H1 (cell line): ENCODE measurements at regions not wholly inside any gene's neighbourhood (a gene's known extent, or its start where the extent isn't known, plus 50 kb on each side); places are given as distances from the start of the nearest gene placed in this dataset.

ENCODE experiments used
- GTF2F1 ChIP-seq: IDR thresholded peaks from 2 replicates; pipeline ENCODE4 v1.6.1; 2012; ENCODE audit warnings: low read depth, low read length, improper control_type of control experiment, borderline replicate concordance
- NRF1 ChIP-seq: IDR thresholded peaks from 2 replicates; pipeline ENCODE4 v1.6.1; 2011; ENCODE audit warnings: mild to moderate bottlenecking, low read depth, low read length, improper control_type of control experiment
- TF ChIP-seq, protein P1 (sequence below): fragments of 300-600 bp; sonication (generic); IDR thresholded peaks from 2 replicates; pipeline ENCODE4 v1.7.1; 2012; ENCODE audit warnings: low read length, moderate library complexity, mild to moderate bottlenecking, inconsistent platforms; ENCODE audit not compliant: insufficient replicate concordance

DNA sequence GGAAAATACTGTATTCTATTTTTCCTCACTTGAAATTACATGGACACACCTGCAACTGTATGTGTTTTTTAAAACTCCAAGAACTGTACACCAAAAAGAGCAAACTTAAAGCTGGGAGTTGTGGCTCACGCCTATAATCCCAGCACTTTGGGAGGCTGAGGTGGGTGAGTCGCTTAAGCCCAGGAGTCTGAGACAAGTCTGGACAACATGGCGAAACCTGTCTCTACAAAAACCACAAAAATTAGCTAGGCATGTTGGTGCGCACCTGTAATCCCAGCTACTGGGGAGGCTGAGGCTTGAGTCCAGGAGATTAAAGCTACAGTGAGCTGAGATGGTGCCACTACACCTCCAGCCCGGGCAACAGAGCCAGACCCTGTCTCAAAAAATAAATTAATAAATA is 95.9 kb downstream of the SINHCAF start (continued):
- TF ChIP-seq, protein P1, sequence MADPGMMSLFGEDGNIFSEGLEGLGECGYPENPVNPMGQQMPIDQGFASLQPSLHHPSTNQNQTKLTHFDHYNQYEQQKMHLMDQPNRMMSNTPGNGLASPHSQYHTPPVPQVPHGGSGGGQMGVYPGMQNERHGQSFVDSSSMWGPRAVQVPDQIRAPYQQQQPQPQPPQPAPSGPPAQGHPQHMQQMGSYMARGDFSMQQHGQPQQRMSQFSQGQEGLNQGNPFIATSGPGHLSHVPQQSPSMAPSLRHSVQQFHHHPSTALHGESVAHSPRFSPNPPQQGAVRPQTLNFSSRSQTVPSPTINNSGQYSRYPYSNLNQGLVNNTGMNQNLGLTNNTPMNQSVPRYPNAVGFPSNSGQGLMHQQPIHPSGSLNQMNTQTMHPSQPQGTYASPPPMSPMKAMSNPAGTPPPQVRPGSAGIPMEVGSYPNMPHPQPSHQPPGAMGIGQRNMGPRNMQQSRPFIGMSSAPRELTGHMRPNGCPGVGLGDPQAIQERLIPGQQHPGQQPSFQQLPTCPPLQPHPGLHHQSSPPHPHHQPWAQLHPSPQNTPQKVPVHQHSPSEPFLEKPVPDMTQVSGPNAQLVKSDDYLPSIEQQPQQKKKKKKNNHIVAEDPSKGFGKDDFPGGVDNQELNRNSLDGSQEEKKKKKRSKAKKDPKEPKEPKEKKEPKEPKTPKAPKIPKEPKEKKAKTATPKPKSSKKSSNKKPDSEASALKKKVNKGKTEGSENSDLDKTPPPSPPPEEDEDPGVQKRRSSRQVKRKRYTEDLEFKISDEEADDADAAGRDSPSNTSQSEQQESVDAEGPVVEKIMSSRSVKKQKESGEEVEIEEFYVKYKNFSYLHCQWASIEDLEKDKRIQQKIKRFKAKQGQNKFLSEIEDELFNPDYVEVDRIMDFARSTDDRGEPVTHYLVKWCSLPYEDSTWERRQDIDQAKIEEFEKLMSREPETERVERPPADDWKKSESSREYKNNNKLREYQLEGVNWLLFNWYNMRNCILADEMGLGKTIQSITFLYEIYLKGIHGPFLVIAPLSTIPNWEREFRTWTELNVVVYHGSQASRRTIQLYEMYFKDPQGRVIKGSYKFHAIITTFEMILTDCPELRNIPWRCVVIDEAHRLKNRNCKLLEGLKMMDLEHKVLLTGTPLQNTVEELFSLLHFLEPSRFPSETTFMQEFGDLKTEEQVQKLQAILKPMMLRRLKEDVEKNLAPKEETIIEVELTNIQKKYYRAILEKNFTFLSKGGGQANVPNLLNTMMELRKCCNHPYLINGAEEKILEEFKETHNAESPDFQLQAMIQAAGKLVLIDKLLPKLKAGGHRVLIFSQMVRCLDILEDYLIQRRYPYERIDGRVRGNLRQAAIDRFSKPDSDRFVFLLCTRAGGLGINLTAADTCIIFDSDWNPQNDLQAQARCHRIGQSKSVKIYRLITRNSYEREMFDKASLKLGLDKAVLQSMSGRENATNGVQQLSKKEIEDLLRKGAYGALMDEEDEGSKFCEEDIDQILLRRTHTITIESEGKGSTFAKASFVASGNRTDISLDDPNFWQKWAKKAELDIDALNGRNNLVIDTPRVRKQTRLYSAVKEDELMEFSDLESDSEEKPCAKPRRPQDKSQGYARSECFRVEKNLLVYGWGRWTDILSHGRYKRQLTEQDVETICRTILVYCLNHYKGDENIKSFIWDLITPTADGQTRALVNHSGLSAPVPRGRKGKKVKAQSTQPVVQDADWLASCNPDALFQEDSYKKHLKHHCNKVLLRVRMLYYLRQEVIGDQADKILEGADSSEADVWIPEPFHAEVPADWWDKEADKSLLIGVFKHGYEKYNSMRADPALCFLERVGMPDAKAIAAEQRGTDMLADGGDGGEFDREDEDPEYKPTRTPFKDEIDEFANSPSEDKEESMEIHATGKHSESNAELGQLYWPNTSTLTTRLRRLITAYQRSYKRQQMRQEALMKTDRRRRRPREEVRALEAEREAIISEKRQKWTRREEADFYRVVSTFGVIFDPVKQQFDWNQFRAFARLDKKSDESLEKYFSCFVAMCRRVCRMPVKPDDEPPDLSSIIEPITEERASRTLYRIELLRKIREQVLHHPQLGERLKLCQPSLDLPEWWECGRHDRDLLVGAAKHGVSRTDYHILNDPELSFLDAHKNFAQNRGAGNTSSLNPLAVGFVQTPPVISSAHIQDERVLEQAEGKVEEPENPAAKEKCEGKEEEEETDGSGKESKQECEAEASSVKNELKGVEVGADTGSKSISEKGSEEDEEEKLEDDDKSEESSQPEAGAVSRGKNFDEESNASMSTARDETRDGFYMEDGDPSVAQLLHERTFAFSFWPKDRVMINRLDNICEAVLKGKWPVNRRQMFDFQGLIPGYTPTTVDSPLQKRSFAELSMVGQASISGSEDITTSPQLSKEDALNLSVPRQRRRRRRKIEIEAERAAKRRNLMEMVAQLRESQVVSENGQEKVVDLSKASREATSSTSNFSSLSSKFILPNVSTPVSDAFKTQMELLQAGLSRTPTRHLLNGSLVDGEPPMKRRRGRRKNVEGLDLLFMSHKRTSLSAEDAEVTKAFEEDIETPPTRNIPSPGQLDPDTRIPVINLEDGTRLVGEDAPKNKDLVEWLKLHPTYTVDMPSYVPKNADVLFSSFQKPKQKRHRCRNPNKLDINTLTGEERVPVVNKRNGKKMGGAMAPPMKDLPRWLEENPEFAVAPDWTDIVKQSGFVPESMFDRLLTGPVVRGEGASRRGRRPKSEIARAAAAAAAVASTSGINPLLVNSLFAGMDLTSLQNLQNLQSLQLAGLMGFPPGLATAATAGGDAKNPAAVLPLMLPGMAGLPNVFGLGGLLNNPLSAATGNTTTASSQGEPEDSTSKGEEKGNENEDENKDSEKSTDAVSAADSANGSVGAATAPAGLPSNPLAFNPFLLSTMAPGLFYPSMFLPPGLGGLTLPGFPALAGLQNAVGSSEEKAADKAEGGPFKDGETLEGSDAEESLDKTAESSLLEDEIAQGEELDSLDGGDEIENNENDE, result no peak
- no peak for TF ChIP-seq GTF2F1
- no peak for TF ChIP-seq NRF1
